ENCODE measurements at regions not wholly inside any gene's neighbourhood (a gene's known extent, or its start where the extent isn't known, plus 50 kb on each side); places are given as distances from the start of the nearest gene placed in this dataset.

DNA sequence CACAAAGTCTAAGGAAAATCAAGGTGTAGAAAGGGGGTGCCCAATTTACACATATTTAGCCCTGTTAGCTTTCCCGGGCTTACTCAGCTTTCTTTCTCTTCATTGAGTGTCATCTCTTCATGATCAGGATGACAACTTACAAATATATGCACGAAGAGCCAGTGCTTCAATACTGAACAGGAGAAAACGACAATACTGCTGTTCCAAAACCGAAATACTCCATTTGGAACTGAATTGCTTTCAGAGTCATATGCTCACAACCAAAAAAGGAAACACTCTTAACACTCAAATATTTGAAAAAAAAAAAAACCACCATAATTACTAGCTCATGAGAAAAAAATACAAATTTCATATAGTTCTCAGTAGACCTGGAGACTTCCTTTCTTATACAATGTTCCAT lies 272.1 kb upstream of the DUSP10 start:
- H3K9me3 ChIP-seq (ENCODE audit: low read length): no peaks in the 10 kb centered on the region

GRCh38 chr1:222012816-222013215 lies 270.9 kb upstream of the DUSP10 start:
- Histone ChIP-seq H3F3A (ENCODE audit: insufficient read depth, low read length, poor library complexity, severe bottlenecking) (no peaks in the 10 kb centered on the region), H3K4me3 (ENCODE audit: low read length) (no peak overlapping the region), H2AFZ (ENCODE audit: low read depth, low read length) (no peak overlapping the region), H4K20me1 (ENCODE audit: insufficient read depth) (no peaks in the 10 kb centered on the region), H3K9me3 (ENCODE audit: low read length) (no peaks in the 10 kb centered on the region), H3K9ac (ENCODE audit: low read length) (no peak overlapping the region), H3K79me2 (replicated peaks; ENCODE audit: insufficient read depth, low read length) (no peaks in the 10 kb centered on the region), H3K27ac (ENCODE audit: low read length) (no peak overlapping the region), H3K9me2 (ENCODE audit: insufficient read depth, low read length) (no peaks in the 10 kb centered on the region), H3K36me3 (ENCODE audit: insufficient read depth, low read length) (no peaks in the 10 kb centered on the region), H3K4me2 (ENCODE audit: low read length) (no peak overlapping the region), H3K27me3 (ENCODE audit: insufficient read depth, low read depth, low read length) (no peaks in the 10 kb centered on the region)
- TF ChIP-seq REST (IDR thresholded peaks at IDR 0.05; ENCODE audit: borderline replicate concordance): no peak
- no peak for TF ChIP-seq RAD21 (conservative IDR thresholded peaks at IDR 0.05)
- TF ChIP-seq, protein P1, sequence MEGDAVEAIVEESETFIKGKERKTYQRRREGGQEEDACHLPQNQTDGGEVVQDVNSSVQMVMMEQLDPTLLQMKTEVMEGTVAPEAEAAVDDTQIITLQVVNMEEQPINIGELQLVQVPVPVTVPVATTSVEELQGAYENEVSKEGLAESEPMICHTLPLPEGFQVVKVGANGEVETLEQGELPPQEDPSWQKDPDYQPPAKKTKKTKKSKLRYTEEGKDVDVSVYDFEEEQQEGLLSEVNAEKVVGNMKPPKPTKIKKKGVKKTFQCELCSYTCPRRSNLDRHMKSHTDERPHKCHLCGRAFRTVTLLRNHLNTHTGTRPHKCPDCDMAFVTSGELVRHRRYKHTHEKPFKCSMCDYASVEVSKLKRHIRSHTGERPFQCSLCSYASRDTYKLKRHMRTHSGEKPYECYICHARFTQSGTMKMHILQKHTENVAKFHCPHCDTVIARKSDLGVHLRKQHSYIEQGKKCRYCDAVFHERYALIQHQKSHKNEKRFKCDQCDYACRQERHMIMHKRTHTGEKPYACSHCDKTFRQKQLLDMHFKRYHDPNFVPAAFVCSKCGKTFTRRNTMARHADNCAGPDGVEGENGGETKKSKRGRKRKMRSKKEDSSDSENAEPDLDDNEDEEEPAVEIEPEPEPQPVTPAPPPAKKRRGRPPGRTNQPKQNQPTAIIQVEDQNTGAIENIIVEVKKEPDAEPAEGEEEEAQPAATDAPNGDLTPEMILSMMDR (IDR thresholded peaks at IDR 0.05; ENCODE audit: poor library complexity, severe bottlenecking): no peak
- no peak for TF ChIP-seq SMC3 (conservative IDR thresholded peaks at IDR 0.05; ENCODE audit: poor library complexity)
- TF ChIP-seq TAF1 (IDR thresholded peaks at IDR 0.05; ENCODE audit: low read depth): no peak
- no peak for TF ChIP-seq EZH2 (IDR thresholded peaks at IDR 0.05; ENCODE audit: borderline replicate concordance, insufficient read depth, low read length, poor library complexity, severe bottlenecking)
- no peak for TF ChIP-seq POLR2AphosphoS5 (IDR thresholded peaks at IDR 0.05)
- no peak for TF ChIP-seq MXI1 (conservative IDR thresholded peaks at IDR 0.05; ENCODE audit: poor library complexity, severe bottlenecking)
- no peak for TF ChIP-seq EP300 (conservative IDR thresholded peaks at IDR 0.05; ENCODE audit: poor library complexity, severe bottlenecking)

More for the DNA sequence above, 272.1 kb upstream of the DUSP10 start:
- H3K27ac ChIP-seq (ENCODE audit: low read length): no peak overlapping the region
- H2AFZ ChIP-seq (ENCODE audit: low read depth, low read length): no peak overlapping the region
- no peaks in the 10 kb centered on the region for H3K27me3 ChIP-seq (ENCODE audit: insufficient read depth, low read depth, low read length)
- no peaks in the 10 kb centered on the region for H3K9me2 ChIP-seq (ENCODE audit: insufficient read depth, low read length)
- no peaks in the 10 kb centered on the region for H3F3A ChIP-seq (ENCODE audit: insufficient read depth, low read length, poor library complexity, severe bottlenecking)
- H3K4me3 ChIP-seq (ENCODE audit: low read length): no peak overlapping the region
- H3K36me3 ChIP-seq (ENCODE audit: insufficient read depth, low read length): no peaks in the 10 kb centered on the region
- H3K9ac ChIP-seq (ENCODE audit: low read length): no peak overlapping the region
- TF ChIP-seq EZH2 (IDR thresholded peaks at IDR 0.05; ENCODE audit: borderline replicate concordance, insufficient read depth, low read length, poor library complexity, severe bottlenecking) (no peak), MXI1 (conservative IDR thresholded peaks at IDR 0.05; ENCODE audit: poor library complexity, severe bottlenecking) (no peak), RAD21 (conservative IDR thresholded peaks at IDR 0.05) (no peak), TAF1 (IDR thresholded peaks at IDR 0.05; ENCODE audit: low read depth) (no peak), POLR2AphosphoS5 (IDR thresholded peaks at IDR 0.05) (no peak)
- H3K79me2 ChIP-seq (replicated peaks; ENCODE audit: insufficient read depth, low read length): no peaks in the 10 kb centered on the region
- H3K4me2 ChIP-seq (ENCODE audit: low read length): no peak overlapping the region
- no peaks in the 10 kb centered on the region for H4K20me1 ChIP-seq (ENCODE audit: insufficient read depth)

Data from neural cell (in vitro differentiated cells).